Right lobe of liver (tissue), 4 donors: ENCODE measurements at regions not wholly inside any gene's neighbourhood (a gene's known extent, or its start where the extent isn't known, plus 50 kb on each side); places are given as distances from the start of the nearest gene placed in this dataset.

Source experiments
- CTCF ChIP-seq, 4 donors: fragments of 200-600 bp in 3 of 4; fragments of 450-650 bp in 1 of 4; IDR thresholded peaks; one replicate each; pipeline versions ENCODE4 v1.5.1 to v1.8.0; 2016 to 2022; ENCODE audit warnings: antibody characterized with exemption in 4 of 4, mild to moderate bottlenecking in 2 of 4
- POLR2A ChIP-seq: fragments of 450-650 bp; IDR thresholded peaks from one replicate; pipeline ENCODE4 v1.6.1; 2017; ENCODE audit warnings: antibody characterized with exemption, mild to moderate bottlenecking
- donor health status: DM: no; HTN: no; CAD: no.
- donor health status: DM: no; HTN: no; CAD: no.
- donor health status: DM: no; HTN: yes; CAD: no.

GRCh38 chrX:87370865-87371264 lies 146.7 kb upstream of the KLHL4 start:
- no peak for TF ChIP-seq CTCF (IDR thresholded peaks at IDR 0.05)
- no peak for TF ChIP-seq POLR2A
